Glutamatergic neuron (in vitro differentiated cells): ENCODE measurements at regions not wholly inside any gene's neighbourhood (a gene's known extent, or its start where the extent isn't known, plus 50 kb on each side); places are given as distances from the start of the nearest gene placed in this dataset.
"Not testable (repeated sequence)": the region's sequence is repeated elsewhere in the genome, so short reads cannot be mapped to it uniquely, and the experiment has no call there.

Experiments
- DNase-seq: peaks from one replicate; pipeline ENCODE4 v3.0.0; 2022
- H3K27ac Mint-ChIP-seq: one replicate; pipeline ENCODE4 v1.8.0; 2020; ENCODE audit warnings: mild to moderate bottlenecking, mixed read lengths, inconsistent platforms; ENCODE audit not compliant: unreplicated experiment
- H3K27me3 Mint-ChIP-seq: one replicate; pipeline ENCODE4 v1.8.0; 2020; ENCODE audit warnings: mild to moderate bottlenecking, moderate library complexity, mixed read lengths, inconsistent platforms; ENCODE audit not compliant: unreplicated experiment
- H3K36me3 Mint-ChIP-seq: one replicate; pipeline ENCODE4 v1.8.0; 2020; ENCODE audit warnings: mild to moderate bottlenecking, mixed read lengths, inconsistent platforms; ENCODE audit not compliant: unreplicated experiment
- H3K4me1 Mint-ChIP-seq: one replicate; pipeline ENCODE4 v1.8.0; 2020; ENCODE audit warnings: mild to moderate bottlenecking, low read depth, mixed read lengths, inconsistent platforms; ENCODE audit not compliant: unreplicated experiment
- H3K4me3 Mint-ChIP-seq: one replicate; pipeline ENCODE4 v1.8.0; 2020; ENCODE audit warnings: mild to moderate bottlenecking, mixed read lengths, inconsistent platforms; ENCODE audit not compliant: unreplicated experiment
- H3K9me3 Mint-ChIP-seq: one replicate; pipeline ENCODE4 v1.8.0; 2020; ENCODE audit warnings: mild to moderate bottlenecking, moderate library complexity, mixed read lengths, inconsistent platforms; ENCODE audit not compliant: unreplicated experiment
- CTCF ChIP-seq: fragments of 200-600 bp; sonication (generic); IDR thresholded peaks from one replicate; pipeline ENCODE4 v1.5.0; 2021; ENCODE audit not compliant: partially characterized antibody, unreplicated experiment

GRCh38 chr9:124137944-124138335 lies 119.8 kb upstream of the NEK6 start:
- H3K27me3 Mint-ChIP-seq = peaks cover 4% of the 10 kb centered on the region
- DNase-seq = no peak
- peaks cover 9% of the 10 kb centered on the region for H3K4me1 Mint-ChIP-seq
- no peak overlapping the region for H3K27ac Mint-ChIP-seq
- H3K4me3 Mint-ChIP-seq = no peak overlapping the region
- H3K9me3 Mint-ChIP-seq = no peaks in the 10 kb centered on the region
- no peaks in the 10 kb centered on the region for H3K36me3 Mint-ChIP-seq
- TF ChIP-seq CTCF = no peak

- peaks cover 2% of the 10 kb centered on the region for H3K27me3 Mint-ChIP-seq
- H3K4me1 Mint-ChIP-seq = peaks cover 12% of the 10 kb centered on the region
- H3K36me3 Mint-ChIP-seq = no peaks in the 10 kb centered on the region
- no peak overlapping the region for H3K4me3 Mint-ChIP-seq
- no peak for TF ChIP-seq CTCF
- H3K9me3 Mint-ChIP-seq = no peaks in the 10 kb centered on the region
- DNase-seq = no peak
- no peak overlapping the region for H3K27ac Mint-ChIP-seq
Measured at GRCh38 chr9:124139001-124139400, 118.7 kb upstream of the NEK6 start.

- Mint-ChIP-seq H3K36me3 (no peaks in the 10 kb centered on the region), H3K27me3 (peaks cover under 1% of the 10 kb centered on the region), H3K4me1 (peaks cover 12% of the 10 kb centered on the region), H3K27ac (no peak overlapping the region), H3K9me3 (no peaks in the 10 kb centered on the region), H3K4me3 (no peak overlapping the region)
- no peak for DNase-seq
- no peak for TF ChIP-seq CTCF
Measured at GRCh38 chr9:124140941-124141568, 116.7 kb upstream of the NEK6 start.

GRCh38 chr9:124144561-124145123 lies 113.1 kb upstream of the NEK6 start:
- H3K27ac Mint-ChIP-seq, H3K4me3 Mint-ChIP-seq, H3K9me3 Mint-ChIP-seq, H3K4me1 Mint-ChIP-seq, DNase-seq, H3K27me3 Mint-ChIP-seq, H3K36me3 Mint-ChIP-seq: not testable (repeated sequence)

GRCh38 chr9:124146031-124146561 lies 111.7 kb upstream of the NEK6 start:
- Mint-ChIP-seq H3K27me3 (no peaks in the 10 kb centered on the region), H3K4me1 (peaks cover 6% of the 10 kb centered on the region), H3K27ac (no peak overlapping the region), H3K9me3 (no peaks in the 10 kb centered on the region), H3K36me3 (peaks cover 5% of the 10 kb centered on the region), H3K4me3 (no peak overlapping the region)
- DNase-seq = no peak
- no peak for TF ChIP-seq CTCF
